ENCODE measurements at regions not wholly inside any gene's neighbourhood (a gene's known extent, or its start where the extent isn't known, plus 50 kb on each side); places are given as distances from the start of the nearest gene placed in this dataset.

DNA sequence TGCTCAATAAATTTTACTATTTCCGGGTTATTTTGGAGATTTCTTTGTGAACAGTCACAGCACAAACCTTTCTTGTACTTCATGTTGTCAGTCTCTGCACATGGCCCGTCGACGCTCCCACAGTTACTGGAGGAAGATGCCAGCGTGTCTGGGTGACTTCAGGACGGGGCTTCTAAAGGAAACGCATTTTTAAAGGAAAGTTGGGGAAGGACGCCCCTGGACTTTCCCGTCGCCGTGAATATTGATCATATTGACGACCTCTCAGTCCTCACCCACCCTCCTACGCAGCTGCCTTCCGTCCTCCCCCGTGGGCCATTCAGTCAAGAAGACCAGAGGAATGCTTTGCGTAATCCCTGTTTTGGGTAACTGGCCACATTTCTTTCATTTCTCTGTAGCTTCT, 71.1 kb upstream of the SNTG2 start:
- Histone ChIP-seq H3K9me3 (no peaks in the 10 kb centered on the region), H3K27ac (no peak overlapping the region), H3K4me1 (no peaks in the 10 kb centered on the region), H3K36me3 (no peaks in the 10 kb centered on the region), H3K27me3 (peaks cover 3 to 4% (median 3%) of the 10 kb centered on the region in 3 donors), H3K4me3 (no peak overlapping the region)
- DNase-seq (no peak), ATAC-seq (no peak)
- intact Hi-C loops (cut with DNase I; ENCODE audit: low total_unique reads): no loop called here
- TF ChIP-seq, protein P1, sequence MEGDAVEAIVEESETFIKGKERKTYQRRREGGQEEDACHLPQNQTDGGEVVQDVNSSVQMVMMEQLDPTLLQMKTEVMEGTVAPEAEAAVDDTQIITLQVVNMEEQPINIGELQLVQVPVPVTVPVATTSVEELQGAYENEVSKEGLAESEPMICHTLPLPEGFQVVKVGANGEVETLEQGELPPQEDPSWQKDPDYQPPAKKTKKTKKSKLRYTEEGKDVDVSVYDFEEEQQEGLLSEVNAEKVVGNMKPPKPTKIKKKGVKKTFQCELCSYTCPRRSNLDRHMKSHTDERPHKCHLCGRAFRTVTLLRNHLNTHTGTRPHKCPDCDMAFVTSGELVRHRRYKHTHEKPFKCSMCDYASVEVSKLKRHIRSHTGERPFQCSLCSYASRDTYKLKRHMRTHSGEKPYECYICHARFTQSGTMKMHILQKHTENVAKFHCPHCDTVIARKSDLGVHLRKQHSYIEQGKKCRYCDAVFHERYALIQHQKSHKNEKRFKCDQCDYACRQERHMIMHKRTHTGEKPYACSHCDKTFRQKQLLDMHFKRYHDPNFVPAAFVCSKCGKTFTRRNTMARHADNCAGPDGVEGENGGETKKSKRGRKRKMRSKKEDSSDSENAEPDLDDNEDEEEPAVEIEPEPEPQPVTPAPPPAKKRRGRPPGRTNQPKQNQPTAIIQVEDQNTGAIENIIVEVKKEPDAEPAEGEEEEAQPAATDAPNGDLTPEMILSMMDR (IDR thresholded peaks at IDR 0.05 in 4 of 5, conservative IDR thresholded peaks at IDR 0.05 in 1 of 5): no peak
- TF ChIP-seq POLR2A (IDR thresholded peaks at IDR 0.05): no peak
- in situ Hi-C loops (cut with MboI; ENCODE audit: low sequenced_read_pairs in 4 of 4): no loop called here

DNA sequence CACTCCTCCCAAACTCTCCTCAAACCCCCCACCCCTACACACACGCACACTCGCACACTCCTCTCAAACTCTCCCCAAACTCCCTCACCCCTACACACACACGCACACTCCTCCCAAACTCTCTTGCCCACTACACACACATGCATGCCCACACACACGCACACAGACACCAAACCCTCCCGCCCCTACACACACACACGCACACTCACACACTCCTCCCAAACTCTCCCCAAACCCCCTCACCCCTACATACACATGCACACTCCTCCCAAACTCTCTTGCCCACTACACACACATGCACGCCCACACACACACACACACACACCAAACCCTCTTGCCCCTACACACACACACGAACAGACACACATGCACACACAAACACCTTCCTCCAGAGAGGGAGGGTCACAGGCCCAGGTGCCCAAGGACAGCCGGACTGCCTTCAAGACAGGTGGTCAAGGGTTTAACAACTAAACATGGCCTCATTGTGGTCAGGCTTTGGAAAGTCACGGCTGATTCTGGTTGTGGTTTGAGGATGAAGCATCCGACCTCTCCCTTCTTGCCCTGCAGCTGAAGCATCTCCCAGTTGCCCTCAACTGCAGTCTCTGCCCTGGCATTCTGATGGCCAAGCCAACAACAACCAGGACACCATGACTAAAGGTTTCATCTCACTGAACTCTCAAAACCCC, 72.3 kb upstream of the SNTG2 start:
- TF ChIP-seq, protein P1 (IDR thresholded peaks at IDR 0.05 in 4 of 5, conservative IDR thresholded peaks at IDR 0.05 in 1 of 5): no peak
- no peak for TF ChIP-seq POLR2A (IDR thresholded peaks at IDR 0.05)
- no peak for ATAC-seq
- in situ Hi-C loops (cut with MboI; ENCODE audit: low sequenced_read_pairs in 4 of 4): no loop called here

GRCh38 chr2:877747-878146, 72.9 kb upstream of the SNTG2 start:
- ATAC-seq (no peak), DNase-seq (no peak)
- no peak for TF ChIP-seq POLR2A (IDR thresholded peaks at IDR 0.05)
- TF ChIP-seq, protein P1 (IDR thresholded peaks at IDR 0.05 in 4 of 5, conservative IDR thresholded peaks at IDR 0.05 in 1 of 5): no peak
- Histone ChIP-seq H3K9me3 (no peaks in the 10 kb centered on the region), H3K4me3 (no peak overlapping the region), H3K36me3 (no peaks in the 10 kb centered on the region), H3K27ac (no peak overlapping the region), H3K27me3 (peaks cover 0 to 3% (median 0%) of the 10 kb centered on the region in 3 donors), H3K4me1 (no peaks in the 10 kb centered on the region)
- intact Hi-C loops (cut with DNase I; ENCODE audit: low total_unique reads) (no loop called here), in situ Hi-C loops (cut with MboI; ENCODE audit: low sequenced_read_pairs in 4 of 4) (no loop called here)

More for the DNA sequence above, 72.3 kb upstream of the SNTG2 start:
- intact Hi-C loops (cut with DNase I; ENCODE audit: low total_unique reads): no loop called here
- Histone ChIP-seq H3K4me1 (no peaks in the 10 kb centered on the region), H3K27ac (no peak overlapping the region), H3K27me3 (peaks cover 0 to 3% (median 0%) of the 10 kb centered on the region in 3 donors), H3K36me3 (no peaks in the 10 kb centered on the region), H3K4me3 (no peak overlapping the region), H3K9me3 (no peaks in the 10 kb centered on the region)
- no peak for DNase-seq

DNA sequence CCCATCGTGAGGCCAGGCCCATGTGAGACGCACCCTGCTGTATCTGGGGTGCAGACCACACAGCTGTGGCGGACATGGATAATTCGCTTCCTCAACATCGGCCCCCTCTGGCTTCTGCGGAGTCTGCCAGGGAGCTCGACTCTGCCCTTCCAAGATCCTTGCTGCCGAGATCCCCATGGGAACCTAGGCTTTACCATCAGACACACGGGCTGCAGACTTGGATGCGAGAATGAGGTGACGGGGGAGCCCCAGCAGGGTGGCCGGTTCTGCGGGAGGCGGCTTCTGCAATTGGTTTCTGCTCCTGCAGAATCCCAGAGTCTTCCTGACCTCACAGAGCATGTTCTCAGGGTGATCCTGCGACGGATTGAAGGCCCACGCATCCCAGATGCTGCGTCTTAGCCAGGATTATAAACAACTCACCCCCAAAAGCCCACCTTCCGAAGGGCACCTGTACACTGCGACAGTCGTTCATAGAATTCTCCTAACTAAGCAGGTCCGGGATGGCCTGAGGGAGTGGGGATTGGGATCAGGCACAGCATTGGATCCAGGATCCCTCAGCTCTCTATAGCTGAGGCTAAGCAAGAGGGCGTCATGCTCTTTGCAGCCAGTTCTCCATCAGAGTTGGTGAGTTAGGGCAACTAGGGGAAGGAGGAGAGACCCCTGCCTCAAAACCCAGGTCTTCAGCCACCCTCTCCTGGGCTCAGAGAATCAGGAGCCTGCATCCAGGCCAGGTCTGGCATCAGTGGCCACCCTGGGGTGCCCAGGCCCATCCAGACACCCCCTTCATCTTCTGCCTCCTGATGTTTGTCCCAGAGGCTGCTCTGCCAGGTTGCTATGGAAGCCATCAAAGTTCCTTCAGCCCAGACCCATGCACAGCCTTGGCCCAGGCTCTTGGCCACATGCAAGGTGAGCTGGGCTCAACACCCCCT, 74.7 kb upstream of the SNTG2 start:
- intact Hi-C loops (cut with DNase I; ENCODE audit: low total_unique reads) (no loop called here), in situ Hi-C loops (cut with MboI; ENCODE audit: low sequenced_read_pairs in 4 of 4) (no loop called here)
- no peak for ATAC-seq
- Histone ChIP-seq H3K36me3 (no peaks in the 10 kb centered on the region), H3K27me3 (peaks cover 0 to 3% (median 0%) of the 10 kb centered on the region in 3 donors), H3K4me1 (no peaks in the 10 kb centered on the region), H3K4me3 (no peak overlapping the region), H3K9me3 (no peaks in the 10 kb centered on the region), H3K27ac (no peak overlapping the region)
- no peak for TF ChIP-seq POLR2A (IDR thresholded peaks at IDR 0.05)
- TF ChIP-seq, protein P1 (IDR thresholded peaks at IDR 0.05 in 4 of 5, conservative IDR thresholded peaks at IDR 0.05 in 1 of 5): no peak
- no peak for DNase-seq

All from gastrocnemius medialis (tissue), 4 donors.